UCSD-AML1 (cell line): ENCODE measurements at regions not wholly inside any gene's neighbourhood (a gene's known extent, or its start where the extent isn't known, plus 50 kb on each side); places are given as distances from the start of the nearest gene placed in this dataset.

Source experiments
- DNase-seq: peaks from one replicate; lab custom pipeline; 2025; ENCODE audit not compliant: unreplicated experiment; lab: John Stamatoyannopoulos, UW

- DNase-seq, result no peak
These were observed 991.4 kb downstream of the ARAP2 start for GRCh38 chr4:35252866-35253265.

- no peak for DNase-seq
These were observed 991.0 kb downstream of the ARAP2 start for GRCh38 chr4:35253331-35253730.

DNA sequence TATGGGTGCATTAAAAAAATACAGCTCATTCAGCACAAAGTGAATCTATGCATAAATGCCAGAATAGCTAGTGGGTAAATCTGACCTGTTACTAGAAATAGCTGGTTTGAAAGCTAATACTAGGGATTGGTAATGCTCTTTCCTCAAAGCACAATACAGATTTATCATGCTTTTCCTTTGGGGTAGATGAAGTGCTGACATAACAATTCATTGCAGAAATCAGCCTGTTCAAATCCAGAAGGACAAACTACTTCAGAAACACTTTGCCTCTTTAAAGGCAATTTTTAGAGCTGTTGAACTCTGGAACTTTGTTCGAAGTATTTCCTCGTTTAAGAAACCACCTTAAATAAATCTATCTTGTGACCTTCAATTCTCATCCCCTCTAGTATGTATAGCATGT lies 957.9 kb downstream of the ARAP2 start:
- DNase-seq, result no peak

- no peak for DNase-seq
These were observed 943.1 kb downstream of the ARAP2 start for GRCh38 chr4:35300996-35301774.

- DNase-seq, result no peak
These were observed 928.9 kb downstream of the ARAP2 start for GRCh38 chr4:35315419-35315818.

GRCh38 chr4:35325908-35326453 lies 918.3 kb downstream of the ARAP2 start:
- DNase-seq, result no peak

DNA sequence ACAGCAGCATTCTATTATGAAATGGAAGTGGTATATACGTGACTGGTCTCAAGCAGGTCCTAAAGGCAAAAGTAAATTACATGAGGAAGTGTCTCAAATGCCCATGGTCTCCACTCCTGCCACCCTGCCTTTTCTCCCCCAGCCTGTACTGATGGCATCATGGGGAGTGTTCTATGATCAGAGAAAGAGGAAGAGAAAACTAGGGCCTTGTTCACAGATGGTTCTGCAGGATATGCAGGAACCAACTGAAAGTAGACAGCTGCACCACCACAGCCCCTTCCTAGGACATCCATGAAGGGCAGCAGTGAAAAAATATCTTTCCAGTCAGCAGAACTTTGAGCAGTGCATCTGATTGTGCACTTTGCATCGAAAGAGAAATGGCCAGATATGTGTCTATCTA lies 901.5 kb downstream of the ARAP2 start:
- no peak for DNase-seq

GRCh38 chr4:35347276-35347675 lies 897.0 kb downstream of the ARAP2 start:
- DNase-seq, result no peak

- no peak for DNase-seq
These were observed 886.2 kb downstream of the ARAP2 start for GRCh38 chr4:35358001-35358584.

DNA sequence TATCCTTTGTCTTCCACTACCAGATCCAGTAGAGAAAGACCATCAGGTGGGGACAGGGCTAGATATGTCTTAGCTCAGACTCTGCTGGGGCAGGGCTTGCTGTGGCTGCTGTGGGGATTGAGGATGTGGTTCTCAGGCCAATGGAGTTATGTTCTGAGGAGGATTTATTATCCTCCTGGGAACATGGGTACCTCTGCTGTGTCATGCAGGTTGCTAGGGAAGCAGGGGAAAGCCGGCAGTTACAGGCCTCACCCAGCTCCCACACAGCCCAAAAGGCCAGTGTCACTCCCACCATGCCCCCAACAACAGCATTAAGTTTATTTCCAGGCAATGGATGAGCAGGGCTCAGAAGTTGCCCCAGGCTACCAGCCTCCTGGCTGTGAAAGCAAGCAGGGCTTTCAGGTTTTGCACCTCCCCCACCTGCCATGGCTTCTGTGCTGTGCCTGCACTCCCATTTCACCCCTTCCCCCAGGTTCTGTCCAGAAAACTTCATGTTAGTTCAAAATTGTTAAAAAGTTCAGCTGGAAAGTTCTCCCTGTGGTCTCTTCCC lies 879.9 kb downstream of the ARAP2 start:
- DNase-seq, result no peak

- DNase-seq, result no peak
These were observed 879.1 kb downstream of the ARAP2 start for GRCh38 chr4:35365186-35365585.

DNA sequence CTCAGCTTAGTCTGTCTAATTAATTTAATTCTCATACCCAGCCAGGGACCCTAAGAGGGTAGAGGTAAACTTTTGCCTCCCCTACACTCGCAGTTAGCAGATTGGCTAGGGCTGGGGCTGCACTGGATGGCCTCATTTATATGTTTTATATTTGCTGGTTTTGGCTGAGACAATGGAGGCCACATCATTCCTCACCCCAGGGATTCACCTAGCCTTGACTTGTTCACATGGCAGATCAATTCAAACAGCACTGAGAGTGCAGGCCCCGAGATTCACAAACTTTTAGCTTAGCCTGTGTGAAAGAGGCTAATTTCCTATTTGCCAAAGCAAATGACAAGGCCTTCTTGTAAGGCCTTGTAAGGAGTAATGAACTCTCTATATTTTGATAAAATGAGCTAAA lies 844.4 kb downstream of the ARAP2 start:
- DNase-seq, result no peak

- DNase-seq, result no peak
These were observed 821.2 kb downstream of the ARAP2 start for GRCh38 chr4:35423104-35423503.

DNA sequence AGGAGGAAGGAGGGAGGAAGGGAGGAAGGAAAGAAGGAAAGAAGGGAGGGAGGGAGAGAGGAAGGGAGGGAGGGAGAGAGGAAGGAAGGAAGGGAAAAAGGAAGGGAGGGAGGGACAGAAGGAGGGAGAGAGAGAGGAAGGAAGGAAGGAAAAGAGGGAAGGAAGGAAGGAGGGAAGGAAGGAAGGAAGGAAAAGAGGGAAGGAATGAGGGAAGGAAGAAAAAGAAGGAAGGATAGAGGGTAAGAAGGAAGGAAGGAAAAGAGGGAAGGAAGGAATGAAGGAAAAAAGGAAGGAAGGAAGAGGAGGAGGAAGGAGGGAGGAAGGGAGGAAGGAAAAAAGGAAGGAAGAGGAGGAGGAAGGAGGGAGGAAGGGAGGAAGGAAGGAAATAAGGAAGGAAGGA lies 796.8 kb downstream of the ARAP2 start:
- no peak for DNase-seq

GRCh38 chr4:35459045-35459444 lies 785.3 kb downstream of the ARAP2 start:
- DNase-seq, result no peak

GRCh38 chr4:35461931-35462659 lies 782.2 kb downstream of the ARAP2 start:
- DNase-seq, result peak; percentile 28

DNA sequence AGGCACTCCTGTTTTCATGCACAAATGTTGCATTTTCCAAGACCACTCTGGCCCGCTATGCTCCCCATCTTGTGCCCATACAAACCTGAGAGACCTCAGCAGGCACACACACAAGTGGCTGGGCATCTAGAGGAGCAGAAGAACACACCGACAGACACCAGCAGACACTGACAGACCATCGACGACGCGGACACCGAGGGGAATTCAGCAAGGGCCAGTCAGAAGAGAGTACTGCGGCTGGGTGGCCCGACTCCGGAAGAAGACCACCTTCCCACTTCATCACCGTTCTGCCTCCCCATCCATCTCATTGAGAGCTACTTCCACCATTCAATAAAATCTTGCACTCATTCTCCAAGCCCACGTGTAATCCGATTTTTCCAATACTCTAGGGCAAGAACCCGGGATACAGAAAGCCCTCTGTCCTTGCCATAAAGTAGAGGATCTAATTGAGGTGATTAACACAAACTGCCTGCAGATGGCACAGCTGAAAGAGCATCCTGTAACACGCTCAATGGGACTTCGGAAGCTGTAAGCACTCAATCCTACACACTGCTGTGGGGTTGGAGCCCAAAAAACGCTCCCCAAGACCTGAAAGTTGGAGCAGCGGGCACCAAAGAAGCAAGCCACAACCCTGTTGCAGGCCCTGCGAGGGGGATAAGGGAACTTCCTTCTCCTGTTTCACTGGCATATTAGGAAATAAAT lies 780.9 kb downstream of the ARAP2 start:
- DNase-seq, result peak; percentile 9

DNA sequence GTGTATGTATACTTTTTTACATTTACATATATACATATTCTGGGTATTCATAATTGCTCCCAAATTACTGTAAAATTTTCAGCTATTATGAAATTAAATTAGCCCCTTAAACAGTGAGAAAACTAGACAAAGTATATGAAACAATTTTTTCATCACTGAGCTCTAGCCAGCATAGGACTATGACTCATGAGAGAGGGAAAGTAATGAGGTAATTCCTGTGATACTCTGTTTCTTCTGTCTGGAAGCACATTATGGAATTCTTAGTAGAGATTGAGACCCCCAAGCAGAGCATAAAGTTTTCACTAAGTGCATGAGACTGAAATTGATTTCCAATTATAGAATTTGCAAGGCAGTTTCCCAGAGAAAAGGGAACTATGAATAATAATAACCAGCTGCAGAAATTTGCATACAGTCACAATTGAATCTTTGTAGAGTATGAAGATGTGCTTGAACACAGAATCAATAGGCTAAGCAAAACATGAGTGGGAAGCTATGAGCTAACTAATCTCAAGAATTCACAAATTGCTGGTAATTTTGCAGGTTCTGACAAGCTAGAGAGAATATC lies 779.3 kb downstream of the ARAP2 start:
- no peak for DNase-seq

DNA sequence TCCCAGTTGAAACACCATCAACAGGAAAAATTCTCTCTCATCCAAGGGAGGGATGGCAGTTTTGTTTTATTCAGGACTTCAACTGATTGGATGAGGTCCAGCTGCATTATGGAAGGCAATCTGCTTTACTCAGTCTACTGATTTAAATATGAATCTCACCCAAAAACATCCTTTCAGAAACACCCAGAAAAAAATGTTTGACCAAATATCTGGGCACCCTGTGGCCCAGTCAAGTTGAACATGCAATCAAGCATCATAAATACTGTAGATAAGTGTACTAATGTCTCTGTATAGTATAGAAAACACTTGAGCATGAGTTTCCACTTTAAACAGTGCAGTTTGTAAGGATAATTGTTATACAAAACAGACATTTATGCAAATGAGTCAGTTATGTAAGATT lies 753.2 kb downstream of the ARAP2 start:
- no peak for DNase-seq

GRCh38 chr4:35493977-35494376 lies 750.3 kb downstream of the ARAP2 start:
- no peak for DNase-seq

DNA sequence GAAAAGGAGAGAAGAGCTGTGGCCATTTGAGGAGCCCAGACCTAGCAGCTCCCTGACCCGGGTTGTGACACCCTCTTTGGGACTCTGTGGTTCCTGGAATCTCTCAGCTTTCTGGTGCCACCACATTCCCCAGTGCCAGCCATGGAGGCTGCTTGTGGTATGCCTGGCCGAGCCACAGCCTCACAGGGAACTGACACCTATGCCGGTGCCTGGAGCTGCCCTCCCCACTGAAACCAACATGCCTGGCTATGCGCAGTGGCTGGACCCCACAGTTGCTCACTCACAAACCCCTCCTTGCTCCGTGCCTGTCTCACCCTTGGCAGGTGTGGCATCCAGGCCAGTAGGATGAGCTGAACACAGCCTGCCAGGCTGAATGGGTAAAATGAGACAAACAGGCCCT lies 749.4 kb downstream of the ARAP2 start:
- peak; percentile 1 for DNase-seq
